IMR-90 (cell line): ENCODE measurements at regions not wholly inside any gene's neighbourhood (a gene's known extent, or its start where the extent isn't known, plus 50 kb on each side); places are given as distances from the start of the nearest gene placed in this dataset.

Experiments
- ATAC-seq: fragments of 200-7000 bp; cut with Tn5 transposase; 2 replicates; pipeline ENCODE4 v1.9.1; 2020; ENCODE audit warnings: low read depth, mild to moderate bottlenecking, moderate library complexity
- BruUV-seq: library from RNA; stranded (reverse); fragments of 400-500 nt; replicated peaks from 2 replicates; lab custom pipeline; 2021; lab: Mats Ljungman, UMichigan
- CTCF ChIA-PET: fragments of 300-600 bp; formaldehyde crosslinking; extraction: SDS; loops from one replicate; lab custom pipeline; 2021; ENCODE audit warnings: antibody characterized with exemption; lab: Yijun Ruan, JAX
- POLR2A ChIA-PET: fragments of 300-600 bp; sonication (Branson Sonifier 250); formaldehyde crosslinking; loops from one replicate; lab custom pipeline; 2022; ENCODE audit warnings: antibody characterized with exemption; ENCODE audit not compliant: unreplicated experiment; lab: Charles Lee
- DNase-seq: peaks from one replicate; pipeline ENCODE4 v3.0.0; 2013
- H2AFZ ChIP-seq: replicated peaks from 2 replicates; pipeline ENCODE3; 2013; ENCODE audit warnings: low read length, mild to moderate bottlenecking; ENCODE audit not compliant: poor library complexity
- H2AK5ac ChIP-seq: 2 replicates; pipeline ENCODE4 v1.6.1; 2013; ENCODE audit warnings: low read depth, low read length, inconsistent platforms
- H2AK9ac ChIP-seq: replicated peaks from 2 replicates; pipeline ENCODE3; 2013; ENCODE audit warnings: mild to moderate bottlenecking, low read depth, low read length, moderate library complexity; ENCODE audit not compliant: poor library complexity
- H2BK120ac ChIP-seq: 2 replicates; pipeline ENCODE4 v1.6.1; 2013; ENCODE audit warnings: low read depth, low read length, inconsistent platforms
- H2BK15ac ChIP-seq: 3 replicates; pipeline ENCODE4 v1.6.1; 2013; ENCODE audit warnings: low read depth, low read length, inconsistent platforms
- H2BK20ac ChIP-seq: 2 replicates; pipeline ENCODE4 v1.6.1; 2013; ENCODE audit warnings: low read depth, mild to moderate bottlenecking, inconsistent platforms, low read length, moderate library complexity
- H2BK5ac ChIP-seq: 2 replicates; pipeline ENCODE4 v1.6.1; 2013; ENCODE audit warnings: mild to moderate bottlenecking, low read depth, low read length, inconsistent platforms; ENCODE audit not compliant: poor library complexity, severe bottlenecking
- H3K14ac ChIP-seq: replicated peaks from 2 replicates; pipeline ENCODE4 v1.6.1; 2013; ENCODE audit warnings: low read depth, low read length, inconsistent platforms
- H3K18ac ChIP-seq: 2 replicates; pipeline ENCODE4 v1.6.1; 2013; ENCODE audit warnings: low read depth, low read length, control low read depth
- H3K23ac ChIP-seq: 2 replicates; pipeline ENCODE4 v1.6.1; 2013; ENCODE audit warnings: low read depth, low read length, inconsistent platforms
- H3K27ac ChIP-seq: 2 replicates; pipeline ENCODE4 v1.5.1; 2013; ENCODE audit warnings: mild to moderate bottlenecking, control low read depth, low read length; ENCODE audit not compliant: insufficient read depth
- H3K27me3 ChIP-seq: 2 replicates; pipeline ENCODE4 v1.6.1; 2013; ENCODE audit warnings: low read length; ENCODE audit not compliant: control insufficient read depth, insufficient read depth
- H3K36me3 ChIP-seq: 2 replicates; pipeline ENCODE4 v1.6.1; 2013; ENCODE audit warnings: low read length, mixed read lengths; ENCODE audit not compliant: control insufficient read depth, insufficient read depth
- H3K4ac ChIP-seq: 2 replicates; pipeline ENCODE4 v1.6.1; 2013; ENCODE audit warnings: low read depth, low read length, inconsistent platforms
- H3K4me1 ChIP-seq: 2 replicates; pipeline ENCODE4 v1.6.1; 2013; ENCODE audit warnings: low read length, mixed read lengths; ENCODE audit not compliant: control insufficient read depth, insufficient read depth
- H3K4me2 ChIP-seq: 2 replicates; pipeline ENCODE4 v1.6.1; 2013; ENCODE audit warnings: low read depth, mild to moderate bottlenecking, control low read depth, low read length, moderate library complexity
- H3K4me3 ChIP-seq: 2 replicates; pipeline ENCODE4 v1.5.1; 2013; ENCODE audit warnings: low read depth, mild to moderate bottlenecking, control low read depth, low read length, moderate library complexity; ENCODE audit not compliant: insufficient read depth
- H3K56ac ChIP-seq: 2 replicates; pipeline ENCODE4 v1.6.1; 2013; ENCODE audit warnings: low read length, inconsistent platforms; ENCODE audit not compliant: insufficient read depth; ENCODE audit errors: extremely low read depth
- H3K79me1 ChIP-seq, 2 experiments: 2 replicates each; pipeline ENCODE4 v1.6.1; 2013; ENCODE audit warnings: low read length in 2 of 2, inconsistent platforms in 1 of 2, low read depth in 1 of 2
- H3K9ac ChIP-seq: 2 replicates; pipeline ENCODE4 v1.6.1; 2013; ENCODE audit warnings: low read depth, low read length, control low read depth
- H3K9me1 ChIP-seq: 2 replicates; pipeline ENCODE4 v1.6.1; 2013; ENCODE audit warnings: low read length, inconsistent platforms; ENCODE audit not compliant: insufficient read depth
- H3K9me3 ChIP-seq: 2 replicates; pipeline ENCODE4 v1.6.1; 2013; ENCODE audit warnings: low read length; ENCODE audit not compliant: control insufficient read depth, insufficient read depth
- H4K20me1 ChIP-seq: 2 replicates; pipeline ENCODE4 v1.6.1; 2013; ENCODE audit warnings: low read length, inconsistent platforms; ENCODE audit not compliant: insufficient read depth
- H4K5ac ChIP-seq: 2 replicates; pipeline ENCODE4 v1.6.1; 2013; ENCODE audit warnings: mild to moderate bottlenecking, low read depth, low read length, control low read depth
- H4K8ac ChIP-seq, 2 experiments: 2 replicates each; pipeline ENCODE4 v1.6.1; 2013; ENCODE audit warnings: low read depth in 2 of 2, low read length in 2 of 2, control low read depth in 1 of 2, inconsistent platforms in 1 of 2
- H4K91ac ChIP-seq: 2 replicates; pipeline ENCODE4 v1.6.1; 2013; ENCODE audit warnings: low read depth, low read length, inconsistent platforms; ENCODE audit not compliant: insufficient read depth
- CHD1 ChIP-seq: IDR thresholded peaks from 2 replicates; pipeline ENCODE4 v1.6.1; 2012; ENCODE audit warnings: low read depth, low read length, improper control_type of control experiment
- CTCF ChIP-seq: conservative IDR thresholded peaks from 2 replicates; pipeline ENCODE4 v1.5.1; 2012; ENCODE audit warnings: mild to moderate bottlenecking, low read depth, low read length, improper control_type of control experiment
- MAFK ChIP-seq: IDR thresholded peaks from 2 replicates; pipeline ENCODE4 v1.6.1; 2012; ENCODE audit warnings: low read depth, low read length, improper control_type of control experiment
- MXI1 ChIP-seq: IDR thresholded peaks from 2 replicates; pipeline ENCODE4 v1.6.1; 2012; ENCODE audit warnings: low read depth, mild to moderate bottlenecking, low read length, moderate library complexity, borderline replicate concordance
- POLR2A ChIP-seq: IDR thresholded peaks from 2 replicates; pipeline ENCODE4 v1.6.1; 2012; ENCODE audit warnings: mild to moderate bottlenecking, low read depth, low read length
- RAD21 ChIP-seq: IDR thresholded peaks from 2 replicates; pipeline ENCODE4 v1.6.1; 2012; ENCODE audit warnings: low read length, improper control_type of control experiment
- RCOR1 ChIP-seq: IDR thresholded peaks from 2 replicates; pipeline ENCODE4 v1.6.1; 2012; ENCODE audit warnings: mild to moderate bottlenecking, low read length, improper control_type of control experiment; ENCODE audit not compliant: insufficient replicate concordance
- RFX5 ChIP-seq: IDR thresholded peaks from 2 replicates; pipeline ENCODE4 v1.8.0; 2012; ENCODE audit warnings: low read depth, mild to moderate bottlenecking, low read length, moderate library complexity
- SMC3 ChIP-seq: fragments of 150-350 bp; IDR thresholded peaks from 2 replicates; pipeline ENCODE4 v1.6.1; 2016; ENCODE audit warnings: low read depth, mild to moderate bottlenecking, antibody characterized with exemption, low read length, moderate library complexity
- WGBS, 2 experiments: methylation state at CpG; one replicate each; pipeline versions ENCODE4 v1.1.5 to v1.1.7; 2013; ENCODE audit warnings: missing lambda C conversion rate in 2 of 2; ENCODE audit not compliant: insufficient read length in 1 of 2; ENCODE audit errors: extremely low coverage in 2 of 2; 5-methylcytosine and 5-hydroxymethylcytosine counted together
- dilution Hi-C: fragments of 300-500 bp; cut with HindIII; formaldehyde crosslinking; loops from one replicate; pipeline ENCODE4 v1.14.3; 2018; ENCODE audit warnings: low sequenced_read_pairs; ENCODE audit not compliant: unreplicated experiment
- in situ Hi-C: fragments of 300-500 bp; cut with MboI; formaldehyde crosslinking; loops from 3 replicates; pipeline ENCODE4 v1.14.3; 2019; ENCODE audit warnings: low sequenced_read_pairs, inconsistent platforms, mixed read lengths
- intact Hi-C: fragments of 100-400 bp; cut with micrococcal nuclease; formaldehyde crosslinking; loops from 2 replicates; pipeline ENCODE4 v1.10.0; 2022
- TF ChIP-seq, protein P1 (sequence below): fragments of 150-350 bp; IDR thresholded peaks from 2 replicates; pipeline ENCODE4 v1.6.1; 2016; ENCODE audit warnings: low read depth, mild to moderate bottlenecking, low read length, moderate library complexity, borderline replicate concordance

GRCh38 chr10:4692206-4692605 is 133.8 kb upstream of the AKR1E2 start:
- peak overlapping the region; percentile 78 for H2AFZ ChIP-seq
- POLR2A ChIA-PET = no interaction called here
- intact Hi-C loops = no loop called here

More at GRCh38 chr10:4692206-4692605, 133.8 kb upstream of the AKR1E2 start:
- WGBS, 2 experiments = no CpG with 5 or more reads among the region's 2 CpGs
- in situ Hi-C loops (no loop called here), dilution Hi-C loops (no loop called here)
- Histone ChIP-seq H3K9ac (0 out of 2 replicates have a peak overlapping the region, but pooled peaks have one; percentile 16), H2BK5ac (peak overlapping the region; percentile 94), H3K14ac (peak overlapping the region; percentile 92), H2BK20ac (peak overlapping the region; percentile 95), H4K20me1 (no peaks in the 10 kb centered on the region), H2AK5ac (peak overlapping the region; percentile 97), H4K5ac (peak overlapping the region; percentile 66), H2BK15ac (peak overlapping the region; percentile 98; the same call in 2 of the 3 replicates), H3K27ac (peak overlapping the region; percentile 78), H4K8ac (peak overlapping the region; percentile 73 to 87), H3K4me3 (no peak overlapping the region), H3K27me3 (no peaks in the 10 kb centered on the region), H3K36me3 (no peaks in the 10 kb centered on the region), H3K9me1 (peaks cover 7% of the 10 kb centered on the region), H4K91ac (peak overlapping the region; percentile 92), H3K18ac (peak overlapping the region; percentile 91), H3K23ac (peak overlapping the region; percentile 92; the same call in 1 of the 2 replicates), H3K4ac (peak overlapping the region; percentile 98), H2AK9ac (no peak overlapping the region), H3K4me2 (no peak overlapping the region), H3K56ac (no peak overlapping the region), H2BK120ac (peak overlapping the region; percentile 98), H3K79me1 (no peaks in the 10 kb centered on the region; a peak in 1 of 4 replicates), H3K4me1 (peaks cover 8% of the 10 kb centered on the region; the same call in 1 of the 2 replicates), H3K9me3 (peaks cover 2% of the 10 kb centered on the region; the same call in 1 of the 2 replicates)
- DNase-seq (no peak), ATAC-seq (peak; percentile 34)
- CTCF ChIA-PET = interaction anchor here (0.7 to 1.1 kb wide), 2 partner anchors 35 to 39 kb away, joined by 3 to 4 read pairs; no protein-coding TSS in a partner anchor
- no TSS peak for BruUV-seq
- TF ChIP-seq CTCF (no peak), RFX5 (no peak), MAFK (no peak), MXI1 (no peak), RCOR1 (no peak), POLR2A (no peak), CHD1 (no peak), RAD21 (no peak), SMC3 (no peak)
- TF ChIP-seq, protein P1, sequence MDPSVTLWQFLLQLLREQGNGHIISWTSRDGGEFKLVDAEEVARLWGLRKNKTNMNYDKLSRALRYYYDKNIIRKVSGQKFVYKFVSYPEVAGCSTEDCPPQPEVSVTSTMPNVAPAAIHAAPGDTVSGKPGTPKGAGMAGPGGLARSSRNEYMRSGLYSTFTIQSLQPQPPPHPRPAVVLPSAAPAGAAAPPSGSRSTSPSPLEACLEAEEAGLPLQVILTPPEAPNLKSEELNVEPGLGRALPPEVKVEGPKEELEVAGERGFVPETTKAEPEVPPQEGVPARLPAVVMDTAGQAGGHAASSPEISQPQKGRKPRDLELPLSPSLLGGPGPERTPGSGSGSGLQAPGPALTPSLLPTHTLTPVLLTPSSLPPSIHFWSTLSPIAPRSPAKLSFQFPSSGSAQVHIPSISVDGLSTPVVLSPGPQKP = no peak
